Activated CD4-positive, alpha-beta memory T cell treated with anti-CD3 and anti-CD28 coated beads for 36 hours (primary cell): ENCODE measurements at regions not wholly inside any gene's neighbourhood (a gene's known extent, or its start where the extent isn't known, plus 50 kb on each side); places are given as distances from the start of the nearest gene placed in this dataset.

Experiments used
- CTCF ChIA-PET: fragments of 350-600 bp; sonication (Branson Sonifier 250); formaldehyde crosslinking; loops from one replicate; lab custom pipeline; 2021; ENCODE audit warnings: antibody characterized with exemption, inconsistent platforms; lab: Charles Lee
- POLR2A ChIA-PET: fragments of 350-600 bp; sonication (Branson Sonifier 250); formaldehyde crosslinking; loops from one replicate; lab custom pipeline; 2021; ENCODE audit warnings: antibody characterized with exemption; lab: Charles Lee
- DNase-seq: peaks from one replicate; pipeline ENCODE4 v3.0.0-alpha.2; 2020
- H3K27ac Mint-ChIP-seq: one replicate; pipeline ENCODE4 v1.8.0; 2021; ENCODE audit warnings: mixed read lengths
- H3K27me3 Mint-ChIP-seq: one replicate; pipeline ENCODE4 v1.8.0; 2021; ENCODE audit warnings: mixed read lengths
- H3K36me3 Mint-ChIP-seq: one replicate; pipeline ENCODE4 v1.8.0; 2021; ENCODE audit warnings: mixed read lengths
- H3K4me1 Mint-ChIP-seq: one replicate; pipeline ENCODE4 v1.8.0; 2021; ENCODE audit warnings: low read depth, mixed read lengths
- H3K4me3 Mint-ChIP-seq: one replicate; pipeline ENCODE4 v1.8.0; 2021; ENCODE audit warnings: mild to moderate bottlenecking, mixed read lengths
- H3K9me3 Mint-ChIP-seq: one replicate; pipeline ENCODE4 v1.8.0; 2021; ENCODE audit warnings: mixed read lengths
- intact Hi-C: fragments of 100-400 bp; cut with micrococcal nuclease; formaldehyde crosslinking; loops from one replicate; pipeline ENCODE4 v1.15.1; 2023

GRCh38 chr20:22984008-22984407 is 51.1 kb upstream of the SSTR4 start:
- DNase-seq: no peak
- Mint-ChIP-seq H3K4me3 (no peak overlapping the region), H3K27me3 (no peaks in the 10 kb centered on the region), H3K4me1 (no peaks in the 10 kb centered on the region), H3K27ac (no peak overlapping the region), H3K9me3 (peaks cover 12% of the 10 kb centered on the region), H3K36me3 (no peaks in the 10 kb centered on the region)
- ChIA-PET CTCF (no interaction called here), POLR2A (no interaction called here)
- intact Hi-C loops: no loop called here

- CTCF ChIA-PET: no interaction called here
- intact Hi-C loops: no loop called here
- no peaks in the 10 kb centered on the region for H3K36me3 Mint-ChIP-seq
These were observed 50.5 kb upstream of the SSTR4 start for GRCh38 chr20:22984606-22985005.

DNA sequence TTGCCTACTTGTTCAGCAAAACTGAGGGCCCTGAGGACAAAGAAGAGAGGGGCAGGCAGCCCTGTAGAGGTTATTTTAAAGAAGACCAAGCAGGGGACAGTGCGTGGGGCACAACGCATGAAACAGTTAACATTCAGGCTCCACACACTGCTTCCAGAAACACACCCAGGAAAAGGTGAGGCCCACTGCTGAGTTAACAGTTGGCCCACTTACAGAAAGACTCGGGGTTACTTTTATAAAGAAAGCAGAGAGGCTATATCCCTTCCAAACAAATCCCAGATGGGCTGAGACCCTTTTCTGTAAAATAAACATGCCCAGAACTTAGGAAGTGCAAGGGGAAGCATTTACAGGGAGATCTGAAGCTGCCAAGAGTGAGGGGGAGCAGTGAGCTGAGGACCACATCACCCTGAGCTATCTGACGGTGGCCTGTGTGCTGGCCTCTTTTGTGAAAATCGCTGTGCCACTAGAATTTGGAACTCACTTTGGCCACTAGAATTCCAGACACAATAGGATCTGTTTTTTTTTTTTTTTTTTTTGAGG is 49.8 kb upstream of the SSTR4 start:
- Mint-ChIP-seq H3K27me3 (no peaks in the 10 kb centered on the region), H3K4me1 (no peaks in the 10 kb centered on the region), H3K9me3 (peaks cover 12% of the 10 kb centered on the region), H3K36me3 (no peaks in the 10 kb centered on the region), H3K27ac (no peak overlapping the region), H3K4me3 (no peak overlapping the region)
- DNase-seq: no peak
- intact Hi-C loops: no loop called here
- POLR2A ChIA-PET: no interaction called here
- CTCF ChIA-PET: no interaction called here

More at GRCh38 chr20:22984606-22985005, 50.5 kb upstream of the SSTR4 start:
- H3K4me1 Mint-ChIP-seq: no peaks in the 10 kb centered on the region
- no peak overlapping the region for H3K4me3 Mint-ChIP-seq
- H3K27me3 Mint-ChIP-seq: no peaks in the 10 kb centered on the region
- POLR2A ChIA-PET: no interaction called here
- DNase-seq: no peak
- H3K27ac Mint-ChIP-seq: no peak overlapping the region
- H3K9me3 Mint-ChIP-seq: peaks cover 12% of the 10 kb centered on the region
